GM18867 (cell line): ENCODE measurements at regions not wholly inside any gene's neighbourhood (a gene's known extent, or its start where the extent isn't known, plus 50 kb on each side); places are given as distances from the start of the nearest gene placed in this dataset.
"Not testable (repeated sequence)": the region's sequence is repeated elsewhere in the genome, so short reads cannot be mapped to it uniquely, and the experiment has no call there.

Source experiments
- ATAC-seq: cut with Tn5 transposase; IDR thresholded peaks from one replicate; pipeline ENCODE4 v1.9.1; 2021; ENCODE audit warnings: mild to moderate bottlenecking, moderate library complexity; ENCODE audit not compliant: unreplicated experiment

DNA sequence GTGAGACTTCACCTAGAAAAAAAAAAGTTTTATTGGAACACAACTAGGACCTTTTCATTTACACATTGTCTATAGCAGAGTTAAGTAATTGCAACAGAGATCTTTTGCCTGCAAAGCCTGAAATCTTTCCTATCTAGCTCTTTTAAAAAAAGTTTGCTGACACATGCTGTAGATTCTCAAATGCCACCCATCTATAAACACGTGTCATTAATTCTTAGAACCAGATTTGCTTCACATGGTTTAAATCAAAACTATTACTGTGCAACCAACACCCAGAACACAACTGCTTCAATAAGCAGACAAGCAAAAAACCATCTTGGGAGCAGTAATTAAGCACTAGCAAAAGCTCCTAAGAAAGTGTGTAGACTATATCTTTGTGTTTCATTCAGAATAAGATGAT lies 55.0 kb downstream of the OXSM start:
- no peak for ATAC-seq

DNA sequence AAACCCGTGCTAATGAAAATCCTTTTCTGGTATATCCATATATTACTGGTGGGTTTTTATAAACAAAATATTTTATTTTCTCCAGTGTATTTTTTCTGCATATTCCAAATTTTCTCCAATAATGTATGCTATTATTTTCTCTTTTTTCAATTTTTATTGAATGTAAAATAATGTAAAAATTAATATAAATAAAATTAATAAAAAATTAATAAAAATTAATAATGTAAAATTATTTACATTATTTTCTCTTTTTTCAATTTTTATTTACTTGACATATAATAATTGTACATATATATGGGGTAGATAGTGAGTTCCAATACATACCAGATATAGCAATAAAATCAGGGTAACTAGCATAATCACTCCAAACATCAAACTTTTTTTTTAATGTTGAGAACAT lies 56.4 kb downstream of the OXSM start:
- ATAC-seq, result no peak

DNA sequence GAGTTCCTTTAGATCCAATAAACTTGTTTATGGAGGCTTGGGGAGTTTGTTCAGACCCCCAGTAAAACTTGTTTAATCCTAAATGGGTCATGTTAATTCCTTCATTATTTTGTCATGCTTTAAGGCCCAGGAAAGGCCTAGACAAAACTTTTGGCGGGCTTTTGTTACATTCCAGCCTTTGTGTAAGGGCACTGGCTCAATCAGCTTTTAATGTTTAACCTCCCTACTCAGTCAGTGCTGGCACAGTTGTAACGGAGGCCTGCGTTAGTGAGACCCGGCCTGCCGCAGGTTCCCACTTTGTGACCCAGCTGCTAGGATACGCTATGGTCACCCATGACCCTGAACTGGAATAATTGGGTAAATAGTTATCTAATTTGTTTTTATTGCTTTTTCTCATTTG lies 59.2 kb downstream of the OXSM start:
- no peak for ATAC-seq

DNA sequence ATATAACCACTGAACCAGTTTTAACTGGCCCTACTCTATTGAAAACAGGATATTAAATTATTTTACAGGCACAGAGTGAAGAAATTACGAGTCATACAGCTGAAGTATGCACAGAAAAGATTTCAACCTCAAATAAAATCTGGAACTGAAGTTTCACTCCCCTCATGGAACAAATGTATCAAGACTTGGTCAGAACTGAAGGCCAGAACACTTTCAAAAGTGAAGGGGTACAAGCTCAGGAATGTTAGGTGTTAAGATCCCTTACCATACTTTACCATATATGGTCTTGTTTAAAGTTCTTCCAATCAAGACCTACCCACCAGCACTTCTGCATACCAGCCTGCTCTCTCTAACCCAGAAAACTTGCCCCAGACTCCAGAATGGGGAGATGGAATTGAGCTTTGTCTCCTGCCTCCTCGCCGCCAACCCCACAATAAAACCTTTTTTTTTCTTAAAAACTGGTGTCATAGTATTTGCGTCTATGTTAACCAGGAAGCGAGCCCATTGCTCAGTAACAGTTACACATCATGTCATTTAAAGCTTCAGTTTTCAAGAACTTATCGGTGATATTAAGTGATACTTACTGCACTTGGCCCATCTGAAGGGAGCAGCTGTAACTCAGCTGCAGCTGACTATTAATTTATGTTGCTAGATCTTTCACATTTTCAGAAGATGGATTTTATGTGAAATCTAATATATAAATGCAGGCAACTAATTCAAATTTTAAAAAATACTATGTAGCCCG lies 59.9 kb downstream of the OXSM start:
- ATAC-seq, result no peak

DNA sequence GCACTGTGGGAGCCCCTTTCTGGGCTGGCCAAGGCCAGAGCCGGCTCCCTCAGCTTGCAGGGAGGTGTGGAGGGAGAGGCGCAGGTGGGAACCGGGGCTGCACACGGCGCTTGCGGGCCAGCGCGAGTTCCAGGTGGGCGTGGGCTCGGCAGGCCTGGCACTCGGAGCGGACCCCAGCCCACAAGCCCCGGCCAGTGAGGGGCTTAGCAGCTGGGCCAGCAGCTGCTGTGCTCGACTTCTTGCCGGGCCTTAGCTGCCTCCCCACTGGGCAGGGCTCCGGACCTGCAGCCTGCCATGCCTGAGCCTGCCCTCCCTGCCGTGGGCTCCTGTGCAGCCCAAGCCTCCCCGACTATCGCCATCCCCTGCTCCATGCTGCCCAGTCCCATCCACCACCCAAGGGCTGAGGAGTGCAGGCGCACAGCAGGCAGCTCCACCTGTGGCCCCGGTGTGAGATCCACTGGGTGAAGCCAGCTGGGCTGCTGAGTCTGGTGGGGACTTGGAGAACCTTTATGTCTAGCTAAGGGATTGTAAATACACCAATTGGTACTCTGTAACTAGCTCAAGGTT lies 61.9 kb downstream of the OXSM start:
- not testable (repeated sequence) for ATAC-seq

DNA sequence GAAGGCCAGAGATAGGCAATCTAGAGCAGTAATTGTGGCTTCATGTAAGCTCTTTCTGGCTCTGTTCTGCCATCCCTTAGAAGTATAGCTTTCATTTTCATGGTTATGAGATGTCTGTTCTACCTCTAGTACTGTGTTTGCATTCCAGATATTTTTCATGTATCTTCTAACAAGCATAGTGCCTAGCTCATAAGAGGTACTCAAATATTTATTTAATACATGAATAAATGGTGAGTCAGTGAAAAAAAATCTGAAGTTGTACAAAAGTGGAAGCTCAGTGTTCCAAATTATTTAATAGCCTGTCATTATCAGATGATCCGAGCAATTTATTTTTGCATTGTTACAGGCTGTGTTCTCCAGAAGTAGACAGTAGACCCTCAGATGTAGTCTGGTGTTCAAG lies 64.3 kb downstream of the OXSM start:
- peak; percentile 38 for ATAC-seq

DNA sequence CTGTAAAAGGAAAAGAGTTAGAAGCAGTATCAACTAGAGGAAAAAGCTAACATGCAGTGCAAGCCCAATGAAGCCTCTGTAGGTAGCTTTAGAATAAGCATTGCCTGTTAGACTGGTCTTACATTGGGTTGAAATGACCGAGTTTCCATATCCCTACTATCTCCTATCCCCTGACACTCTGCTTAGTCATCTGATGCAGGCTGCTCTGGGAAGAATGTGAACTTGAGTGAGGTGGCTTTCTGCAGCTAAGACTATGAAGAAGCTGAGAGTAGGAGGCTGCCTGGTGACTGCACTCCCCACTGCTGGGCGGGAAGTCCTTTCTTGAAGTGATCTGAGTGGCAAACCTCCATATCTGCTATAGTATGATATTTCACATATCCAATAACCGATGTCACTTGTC lies 64.7 kb downstream of the OXSM start:
- no peak for ATAC-seq

DNA sequence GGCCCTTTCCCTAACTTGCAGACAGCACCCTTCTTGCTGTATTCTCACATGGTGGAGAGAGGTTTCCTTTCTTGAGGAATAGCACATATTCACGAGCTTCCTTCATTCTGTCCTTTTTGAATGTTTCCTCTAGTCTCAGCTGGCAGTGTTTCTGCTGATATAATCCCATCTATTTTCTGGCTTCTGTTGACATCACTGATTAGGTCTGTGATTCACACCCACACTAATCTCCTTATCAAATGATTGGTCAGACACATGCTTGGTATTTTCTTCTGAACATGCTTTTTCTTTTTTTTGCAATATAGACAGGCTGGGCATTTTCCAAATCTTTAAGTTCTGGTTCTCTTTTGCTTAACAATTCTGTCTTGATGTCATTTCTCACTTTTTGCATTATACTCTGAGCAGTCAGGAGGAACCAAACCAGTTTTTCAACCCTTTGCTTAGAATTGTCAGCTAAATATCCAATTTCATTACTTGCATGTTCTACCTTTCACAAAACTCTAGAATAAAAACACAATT lies 65.4 kb downstream of the OXSM start:
- no peak for ATAC-seq

DNA sequence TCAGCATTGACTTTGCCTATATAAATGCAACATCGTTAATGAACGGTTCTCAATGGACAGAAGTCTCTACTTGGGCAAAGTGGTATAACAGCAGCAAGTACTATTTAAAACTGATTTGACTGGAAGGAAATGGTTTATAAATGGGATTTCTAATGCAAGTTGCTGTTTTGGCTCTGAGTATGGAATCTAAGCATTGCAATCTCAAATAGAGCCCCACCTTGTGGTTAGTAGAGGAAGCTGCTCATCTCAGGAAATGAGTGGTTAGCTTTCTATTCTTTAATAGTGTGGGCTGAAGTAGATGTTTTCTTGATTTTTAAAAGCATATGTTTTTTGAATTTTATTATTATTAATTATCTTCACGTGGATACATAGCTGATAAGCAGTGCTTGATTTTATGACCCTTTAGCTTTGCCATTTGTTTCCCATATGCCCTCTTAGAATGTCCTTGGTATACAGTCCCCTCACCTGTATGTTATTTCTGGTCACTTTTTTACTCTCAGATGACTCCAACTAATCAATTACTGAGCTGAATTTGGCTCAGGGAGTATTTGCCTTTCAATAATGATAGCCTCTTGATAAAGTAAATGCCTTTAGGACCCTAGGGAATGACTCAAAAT lies 67.1 kb downstream of the OXSM start:
- ATAC-seq, result peak; percentile 90

DNA sequence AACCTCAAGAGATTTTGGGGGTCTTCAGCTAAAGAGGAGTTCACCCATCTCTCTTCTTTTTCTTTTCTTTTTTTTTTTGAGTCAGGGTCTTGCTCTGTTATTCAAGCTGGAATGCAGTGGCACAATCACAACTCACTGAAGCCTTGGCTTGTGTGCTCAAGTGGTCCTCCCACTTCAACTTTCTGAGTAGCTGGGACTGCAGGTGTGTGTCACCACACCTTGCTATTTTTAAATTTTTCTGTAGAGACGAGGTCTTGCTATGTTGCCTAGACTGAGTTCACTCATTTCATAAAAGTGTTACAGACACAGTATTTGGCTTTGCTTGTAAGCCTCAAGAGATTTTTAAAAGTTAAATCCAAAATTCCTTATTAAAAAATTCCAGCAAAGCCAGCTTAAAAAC lies 71.7 kb downstream of the OXSM start:
- ATAC-seq, result no peak

DNA sequence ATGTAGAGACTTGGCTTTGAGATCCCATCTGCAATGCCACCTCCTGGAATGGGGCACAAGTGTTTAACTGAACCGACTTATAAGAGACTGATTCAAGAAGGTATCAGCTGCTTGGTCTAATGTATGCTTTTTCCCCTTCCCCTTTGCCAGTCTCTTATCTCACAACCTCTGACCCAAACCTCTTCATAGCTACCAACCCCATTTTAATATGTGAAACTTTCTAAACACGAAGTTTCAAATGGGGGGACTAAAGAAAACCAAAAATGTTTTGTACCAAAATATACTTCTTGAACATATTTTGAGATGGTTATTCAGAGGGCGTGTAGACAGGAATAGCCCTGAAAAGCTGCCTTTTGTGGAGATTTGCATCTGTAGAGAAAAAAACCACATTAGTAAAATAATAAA lies 73.1 kb downstream of the OXSM start:
- peak; percentile 79 for ATAC-seq

DNA sequence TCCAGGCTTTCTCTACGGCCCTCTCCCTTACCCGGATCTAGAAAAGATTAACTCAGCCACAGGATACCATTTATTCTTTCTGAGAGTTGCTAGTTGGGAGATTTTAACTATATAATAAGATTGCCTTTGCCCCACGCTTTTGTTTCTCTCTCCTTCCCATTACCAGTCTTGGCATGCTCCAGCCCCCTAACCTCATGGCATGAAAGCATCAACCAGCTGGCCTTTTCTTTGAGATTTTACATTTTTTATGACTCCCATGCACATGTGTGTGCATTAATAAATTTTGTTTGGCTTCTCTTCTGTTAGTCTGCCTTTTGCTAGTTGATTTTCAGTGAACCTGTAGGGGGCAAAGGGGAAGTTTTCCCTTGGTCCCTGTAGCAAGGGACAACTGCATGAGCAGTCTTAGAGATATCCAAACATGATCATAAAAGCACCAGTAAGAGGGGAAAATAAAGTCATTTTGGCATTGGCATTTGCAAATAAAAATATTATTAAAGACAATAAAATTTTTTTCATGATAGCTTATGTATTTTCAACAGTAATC lies 73.6 kb downstream of the OXSM start:
- ATAC-seq, result peak; percentile 37

DNA sequence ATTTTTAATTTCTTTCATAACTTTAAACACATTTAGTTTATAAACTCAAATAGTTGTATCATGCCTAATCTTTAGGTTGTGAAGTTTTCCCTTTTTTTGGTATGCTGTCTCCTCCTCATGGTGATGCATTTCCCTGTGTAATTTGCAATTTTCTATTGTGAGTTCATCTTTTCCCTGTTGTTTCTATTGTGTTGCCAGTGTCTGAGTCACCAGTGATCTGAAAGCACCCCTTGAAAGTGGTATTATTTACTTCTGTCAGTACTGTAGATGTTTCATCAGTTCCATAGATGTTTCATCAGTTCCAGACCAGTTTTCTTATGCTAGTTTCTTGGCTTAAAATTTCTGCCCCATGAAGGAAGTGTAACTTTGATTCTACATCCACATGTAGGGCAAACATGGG lies 80.6 kb downstream of the OXSM start:
- ATAC-seq, result no peak

DNA sequence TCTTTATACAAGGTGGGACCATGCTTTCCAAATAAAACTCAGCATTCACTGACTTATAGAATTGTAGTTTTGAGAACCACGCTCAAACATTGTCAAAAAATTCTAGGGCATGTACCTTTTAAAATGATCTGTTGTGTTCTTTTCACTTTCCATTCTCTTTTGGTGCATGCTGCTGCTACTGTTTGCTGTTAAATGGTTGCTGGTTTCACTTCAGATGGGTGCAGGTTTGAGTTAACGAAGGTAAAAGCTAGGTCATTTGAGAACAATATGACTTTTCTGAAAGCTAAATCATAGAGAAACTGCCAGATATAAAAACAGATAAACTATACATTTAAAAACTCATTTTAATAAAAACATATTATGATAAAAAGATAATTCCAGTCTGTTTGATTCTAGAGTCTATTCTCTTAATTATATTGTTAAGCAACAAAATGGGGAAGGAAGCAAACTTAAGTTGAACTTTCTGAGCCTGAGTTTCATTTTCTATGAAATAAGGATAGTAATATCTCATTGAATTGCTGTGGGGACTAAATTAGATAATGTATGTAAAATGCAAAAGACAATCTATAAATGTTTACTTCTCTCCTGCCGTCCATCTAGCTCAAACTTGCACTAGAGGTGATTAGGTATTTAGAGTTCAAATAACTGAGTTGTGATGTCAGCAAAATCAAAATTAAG lies 82.4 kb downstream of the OXSM start:
- ATAC-seq, result peak; percentile 97

DNA sequence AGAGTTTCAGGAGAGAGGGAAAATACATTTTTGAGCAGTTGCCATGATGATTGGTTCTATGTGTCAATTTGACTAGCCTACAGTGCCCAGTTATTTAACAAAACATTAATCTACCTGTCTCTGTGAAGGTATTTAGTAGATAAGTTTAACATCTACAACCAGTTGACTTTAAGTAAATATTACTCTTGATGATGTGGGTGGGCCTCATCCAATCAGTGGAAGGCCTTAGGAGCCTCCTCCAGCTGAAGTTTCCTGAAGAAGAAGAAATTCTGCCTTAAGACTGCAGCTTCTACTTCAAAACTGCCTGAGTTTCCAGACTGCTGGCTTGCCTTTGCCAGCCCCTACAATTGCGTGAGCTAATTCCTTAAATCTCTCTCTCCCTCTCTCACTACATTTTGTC lies 93.6 kb downstream of the OXSM start:
- ATAC-seq, result no peak

DNA sequence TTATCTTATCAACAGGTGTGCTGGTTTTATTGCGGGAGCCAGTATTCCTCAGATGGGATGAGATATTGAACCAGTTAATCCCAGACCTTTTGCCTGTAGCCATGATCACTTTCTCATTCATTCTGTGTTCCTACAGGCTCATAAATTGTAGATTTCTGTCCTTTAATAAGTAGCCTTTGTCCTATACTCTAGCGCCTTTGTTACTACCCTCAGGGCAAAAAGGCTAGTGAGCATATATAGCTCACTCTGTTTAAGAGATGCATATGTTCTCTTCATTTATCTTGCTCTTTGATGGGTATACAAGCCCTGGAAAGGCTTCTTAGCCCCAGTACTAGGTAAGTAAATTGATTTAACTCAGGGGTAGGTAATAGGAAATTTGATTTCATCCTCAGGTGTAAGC lies 95.1 kb downstream of the OXSM start:
- ATAC-seq, result no peak

DNA sequence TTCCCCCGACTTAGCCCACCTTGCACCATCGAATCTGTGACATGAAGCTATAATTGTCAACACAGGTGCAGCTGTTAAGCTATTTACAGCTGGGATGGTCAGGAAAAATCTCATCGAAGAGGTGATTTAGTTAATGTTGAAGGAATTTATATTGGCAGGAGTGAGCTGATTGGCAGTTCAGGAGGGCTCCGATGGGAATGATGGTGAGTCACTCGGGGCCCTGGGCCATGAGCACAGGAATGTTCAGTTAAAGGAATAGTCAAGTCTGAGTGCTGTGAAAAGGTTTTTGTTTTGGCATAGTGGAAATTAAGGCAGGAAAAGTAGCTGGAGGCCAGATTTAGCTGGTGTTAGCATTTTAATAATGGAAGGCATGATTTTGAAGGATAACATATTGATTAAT lies 95.7 kb downstream of the OXSM start:
- no peak for ATAC-seq

DNA sequence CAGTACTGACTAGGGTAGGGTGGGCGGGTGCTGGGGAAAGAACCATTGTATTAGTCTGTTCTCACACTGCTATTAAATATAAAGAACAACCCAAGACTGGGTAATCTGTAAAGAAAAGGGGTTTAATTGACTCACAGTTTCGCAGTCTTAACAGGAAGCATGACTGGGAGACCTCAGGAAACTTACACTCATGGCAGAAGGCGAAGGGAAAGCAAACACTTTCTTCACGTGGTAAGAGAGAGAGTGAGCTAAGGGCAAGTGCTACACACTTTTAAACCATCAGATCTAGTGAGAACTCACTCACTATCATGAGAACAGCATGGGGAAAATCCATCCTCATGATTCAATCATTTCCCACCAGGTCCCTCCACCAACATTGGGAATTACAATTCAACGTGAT lies 98.0 kb downstream of the OXSM start:
- no peak for ATAC-seq

DNA sequence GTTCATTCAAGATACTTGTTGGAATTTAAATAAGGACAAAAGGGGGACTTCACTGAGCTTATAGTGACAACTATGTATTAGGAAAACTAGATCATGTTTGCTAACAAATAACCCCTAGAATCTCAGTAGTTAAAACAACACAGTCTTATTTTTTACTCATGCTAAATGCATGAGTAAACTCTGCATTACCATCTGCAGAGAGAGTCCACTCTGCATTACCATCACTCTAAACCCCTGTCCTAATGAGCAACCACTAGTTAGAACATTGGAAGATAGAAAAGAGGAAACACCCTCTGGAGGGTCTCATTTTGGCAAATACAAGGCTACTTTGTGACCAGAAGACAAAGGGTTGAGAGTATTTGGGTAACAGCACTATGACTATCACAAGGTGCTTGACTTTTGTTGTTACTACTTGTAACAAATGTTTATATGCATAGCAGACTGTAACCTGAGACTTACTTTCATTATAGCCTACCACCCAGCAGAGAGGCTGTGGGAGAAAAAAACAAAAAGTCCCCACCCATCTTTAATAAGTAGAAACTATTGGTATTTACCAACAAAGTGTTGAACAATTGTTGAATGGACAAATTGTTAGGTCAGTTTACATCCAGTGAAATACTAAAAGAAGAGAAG lies 99.1 kb downstream of the OXSM start:
- peak; percentile 46 for ATAC-seq

DNA sequence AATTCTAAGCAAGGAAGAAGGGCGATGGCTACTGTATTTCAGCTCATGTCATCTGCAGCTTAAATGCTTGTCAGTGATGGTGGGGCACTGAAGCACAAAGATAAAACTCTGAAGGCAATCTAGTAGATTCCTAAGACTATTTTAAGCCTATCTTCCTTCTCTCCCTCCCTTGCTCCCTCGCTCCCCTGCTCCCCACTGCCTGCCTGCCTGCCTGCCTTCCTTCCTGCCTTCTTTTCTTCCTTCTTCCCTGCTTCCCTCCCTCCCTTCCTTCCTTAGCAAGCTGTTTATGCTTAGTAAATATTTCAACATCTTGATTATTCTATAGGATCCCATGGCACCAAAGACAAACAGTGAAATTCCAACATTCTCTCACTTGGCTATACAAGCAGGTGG lies 99.6 kb downstream of the OXSM start:
- ATAC-seq, result no peak

DNA sequence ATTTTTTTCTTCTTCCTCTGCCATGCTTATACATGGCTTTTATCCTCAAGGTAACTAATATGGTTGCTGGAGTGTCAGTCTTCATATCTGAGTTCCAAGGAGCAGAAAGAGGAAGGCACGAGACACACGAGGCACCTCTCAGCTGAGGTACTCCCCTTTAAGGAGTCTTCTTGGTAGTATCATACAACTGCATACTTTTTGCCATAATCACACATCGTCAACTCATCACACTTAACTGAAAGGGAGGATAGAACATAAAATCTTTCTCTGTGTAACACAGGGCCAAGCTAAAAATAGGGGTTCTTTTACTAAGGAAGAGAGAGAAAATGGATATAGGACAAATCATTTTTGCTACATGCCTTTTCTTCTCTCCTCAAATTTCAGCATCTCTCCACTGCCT lies 104.2 kb downstream of the OXSM start:
- ATAC-seq, result no peak
